CD14-positive monocyte (primary cell): ENCODE measurements at regions not wholly inside any gene's neighbourhood (a gene's known extent, or its start where the extent isn't known, plus 50 kb on each side); places are given as distances from the start of the nearest gene placed in this dataset.

Source experiments
- DNase-seq, 3 donors: peaks; one replicate each; pipeline ENCODE4 v3.0.0-alpha.2; 2011 to 2022
- H2AFZ ChIP-seq: 2 replicates; pipeline ENCODE4 v1.6.0; 2012; ENCODE audit warnings: mild to moderate bottlenecking, low read depth, low read length, inconsistent platforms; ENCODE audit not compliant: insufficient read depth, poor library complexity, severe bottlenecking
- H3K27ac ChIP-seq, 2 donors: 1 replicate in 1 of 2; 2 replicates in 1 of 2; pipeline ENCODE4 v1.5.1; 2012 to 2013; ENCODE audit warnings: low read length in 2 of 2, control low read depth in 1 of 2, inconsistent platforms in 1 of 2, low read depth in 1 of 2, mild to moderate bottlenecking in 1 of 2
- H3K27me3 ChIP-seq, 2 donors: one replicate each; pipeline versions ENCODE4 v1.6.0 to v1.6.1; 2011 to 2013; ENCODE audit warnings: low read length in 2 of 2; ENCODE audit not compliant: control insufficient read depth in 2 of 2, insufficient read depth in 2 of 2
- H3K36me3 ChIP-seq, 2 donors: replicated peaks in 1 of 2; 1 replicate in 1 of 2; 2 replicates in 1 of 2; pipeline versions ENCODE4 v1.5.1 to v1.6.1; 2012 to 2013; ENCODE audit warnings: low read length in 2 of 2, control low read depth in 1 of 2, inconsistent platforms in 1 of 2, mild to moderate bottlenecking in 1 of 2; ENCODE audit not compliant: insufficient read depth in 2 of 2, control insufficient read depth in 1 of 2
- H3K4me1 ChIP-seq, 2 donors: 1 replicate in 1 of 2; 2 replicates in 1 of 2; pipeline versions ENCODE4 v1.5.1 to v1.6.1; 2012 to 2013; ENCODE audit warnings: low read length in 2 of 2, control low read depth in 1 of 2, inconsistent platforms in 1 of 2, mild to moderate bottlenecking in 1 of 2, moderate library complexity in 1 of 2; ENCODE audit not compliant: insufficient read depth in 2 of 2, control insufficient read depth in 1 of 2
- H3K4me2 ChIP-seq: replicated peaks from 2 replicates; pipeline ENCODE3; 2012; ENCODE audit warnings: low read length, moderate library complexity, mild to moderate bottlenecking; ENCODE audit not compliant: poor library complexity, severe bottlenecking; ENCODE audit errors: extremely low read depth
- H3K4me3 ChIP-seq, 3 experiments: fragments of 200-600 bp in 1 of 3; sonication (generic) in 1 of 3; replicated peaks in 1 of 3; 1 replicate in 2 of 3; 2 replicates in 1 of 3; pipeline ENCODE4 v1.5.1; 2011 to 2013; ENCODE audit warnings: low read length in 3 of 3, mild to moderate bottlenecking in 3 of 3, control low read depth in 2 of 3, low read depth in 2 of 3, inconsistent platforms in 1 of 3, moderate library complexity in 1 of 3
- H3K79me2 ChIP-seq: 2 replicates; pipeline ENCODE4 v1.6.0; 2012; ENCODE audit warnings: mild to moderate bottlenecking, control low read depth, inconsistent platforms, low read length, moderate library complexity; ENCODE audit not compliant: insufficient read depth
- H3K9ac ChIP-seq: 2 replicates; pipeline ENCODE4 v1.6.0; 2017; ENCODE audit warnings: low read length, mild to moderate bottlenecking; ENCODE audit not compliant: insufficient read depth, poor library complexity, severe bottlenecking
- H3K9me3 ChIP-seq, 2 donors: replicated peaks in 1 of 2; 1 replicate in 1 of 2; 2 replicates in 1 of 2; pipeline versions ENCODE4 v1.5.1 to v1.6.1; 2012 to 2013; ENCODE audit warnings: low read length in 2 of 2, control low read depth in 1 of 2; ENCODE audit not compliant: control insufficient read depth in 1 of 2, insufficient read depth in 1 of 2
- H4K20me1 ChIP-seq: 2 replicates; pipeline ENCODE4 v1.6.0; 2012; ENCODE audit warnings: mild to moderate bottlenecking, low read length, control low read depth, moderate library complexity; ENCODE audit not compliant: insufficient read depth
- H3K27ac Mint-ChIP-seq, 7 donors: one replicate each; pipeline ENCODE4 v1.8.0; 2020; ENCODE audit warnings: mild to moderate bottlenecking in 7 of 7, mixed read lengths in 7 of 7, moderate library complexity in 6 of 7, inconsistent platforms in 2 of 7
- H3K27me3 Mint-ChIP-seq, 3 donors: one replicate each; pipeline ENCODE4 v1.8.0; 2021 to 2022; ENCODE audit warnings: low read depth in 3 of 3, mild to moderate bottlenecking in 3 of 3, mixed read lengths in 3 of 3, moderate library complexity in 3 of 3, inconsistent platforms in 1 of 3
- H3K36me3 Mint-ChIP-seq, 2 donors: one replicate each; pipeline ENCODE4 v1.8.0; 2020; ENCODE audit warnings: mixed read lengths in 2 of 2, inconsistent platforms in 1 of 2, mild to moderate bottlenecking in 1 of 2
- H3K4me1 Mint-ChIP-seq: one replicate; pipeline ENCODE4 v1.8.0; 2020; ENCODE audit warnings: mild to moderate bottlenecking, mixed read lengths
- H3K4me3 Mint-ChIP-seq, 2 donors: one replicate each; pipeline ENCODE4 v1.8.0; 2020; ENCODE audit warnings: mild to moderate bottlenecking in 2 of 2, mixed read lengths in 2 of 2, moderate library complexity in 1 of 2
- H3K9me3 Mint-ChIP-seq, 7 donors: one replicate each; pipeline ENCODE4 v1.8.0; 2020 to 2022; ENCODE audit warnings: mixed read lengths in 7 of 7, mild to moderate bottlenecking in 6 of 7, moderate library complexity in 6 of 7, inconsistent platforms in 2 of 7
- CTCF ChIP-seq: fragments of 200-600 bp; IDR thresholded peaks from one replicate; pipeline ENCODE4 v1.8.0; 2022; ENCODE audit warnings: antibody characterized with exemption, mild to moderate bottlenecking
- WGBS: methylation state at CpG from one replicate; pipeline ENCODE4 v1.1.5; 2013; ENCODE audit warnings: missing lambda C conversion rate; ENCODE audit not compliant: insufficient coverage; 5-methylcytosine and 5-hydroxymethylcytosine counted together
- intact Hi-C, 2 donors: fragments of 100-400 bp; cut with micrococcal nuclease; formaldehyde crosslinking; loops; one replicate each; pipeline versions ENCODE4 v1.15.0 to v1.15.1; 2023

DNA sequence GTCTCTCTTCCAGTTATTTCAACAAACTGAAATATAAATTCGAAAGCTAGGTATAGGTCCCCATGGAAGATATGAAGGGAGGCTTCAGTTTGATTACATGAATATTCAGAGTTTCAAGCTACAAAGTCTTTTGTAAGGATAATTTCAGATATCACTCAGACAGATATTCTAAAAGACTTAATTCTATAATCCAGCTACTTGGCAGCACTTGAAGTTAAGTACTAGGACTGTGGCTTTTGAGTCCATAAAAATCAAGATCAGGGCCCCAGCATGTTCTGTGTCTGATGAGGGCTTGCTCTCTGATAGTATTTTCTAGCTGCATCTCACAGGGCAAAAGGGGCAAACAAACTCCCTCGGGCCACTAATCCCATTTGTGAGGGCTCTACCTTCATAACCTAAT, 160.6 kb upstream of the IRS2 start:
- TF ChIP-seq CTCF, result no peak
- Histone ChIP-seq H3K27me3 (no peaks in the 10 kb centered on the region), H3K4me1 (no peaks in the 10 kb centered on the region), H4K20me1 (no peaks in the 10 kb centered on the region), H3K36me3 (no peaks in the 10 kb centered on the region), H3K27ac (no peak overlapping the region), H3K4me3 (no peak overlapping the region), H3K79me2 (no peaks in the 10 kb centered on the region), H3K9ac (no peak overlapping the region), H3K9me3 (peaks cover 0 to 6% of the 10 kb centered on the region in 2 donors), H3K4me2 (no peak overlapping the region), H2AFZ (no peak overlapping the region)
- H3K27me3 Mint-ChIP-seq, result peaks cover 0 to 2% (median 0%) of the 10 kb centered on the region in 3 donors
- intact Hi-C loops, result no loop called here
- no peak overlapping the region for H3K4me3 Mint-ChIP-seq
- no peak overlapping the region for H3K27ac Mint-ChIP-seq
- no CpG with 5 or more reads among the region's 2 CpGs for WGBS
- H3K9me3 Mint-ChIP-seq, result peaks cover 0 to 9% (median 5%) of the 10 kb centered on the region in 7 donors
- no peak for DNase-seq
- H3K4me1 Mint-ChIP-seq, result no peaks in the 10 kb centered on the region
- no peaks in the 10 kb centered on the region for H3K36me3 Mint-ChIP-seq

DNA sequence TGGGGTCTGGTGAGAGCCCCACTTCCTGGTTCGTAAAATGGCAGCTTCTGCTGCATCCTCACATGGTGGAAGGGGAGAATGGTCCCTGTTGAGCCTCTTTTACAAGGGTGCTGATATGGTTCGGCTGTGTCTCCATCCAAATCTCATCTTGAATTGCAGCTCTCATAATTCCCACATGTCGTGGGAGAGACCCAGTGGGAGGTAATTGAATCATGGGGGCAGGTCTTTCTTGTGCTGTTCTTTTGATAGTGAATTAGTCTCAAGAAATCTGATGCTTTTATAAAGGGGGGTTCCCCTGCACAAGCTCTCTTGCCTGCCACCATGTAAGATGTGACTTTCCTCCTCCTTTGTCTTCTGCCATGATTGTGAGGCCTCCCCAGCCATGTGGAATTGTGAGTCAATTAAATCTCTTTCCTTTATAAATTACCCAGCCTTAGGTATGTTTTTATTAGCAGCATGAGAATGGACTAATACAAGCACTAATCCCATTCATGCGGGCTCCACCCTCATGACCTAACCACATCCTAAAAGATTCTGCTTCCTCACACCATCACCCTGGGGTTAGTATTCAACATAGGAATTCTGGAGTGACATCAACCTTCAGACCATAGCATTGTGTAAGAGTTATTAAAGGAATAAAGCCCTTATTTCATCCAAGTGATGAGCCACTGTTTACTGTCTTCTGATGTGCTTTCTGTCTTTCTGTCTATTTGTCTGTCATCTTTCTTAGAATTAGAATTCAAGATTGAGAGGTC, 159.0 kb upstream of the IRS2 start:
- no peaks in the 10 kb centered on the region for H3K79me2 ChIP-seq
- no peaks in the 10 kb centered on the region for H3K4me1 ChIP-seq
- no peak for TF ChIP-seq CTCF
- H3K27me3 ChIP-seq, result no peaks in the 10 kb centered on the region
- no peaks in the 10 kb centered on the region for H3K36me3 ChIP-seq
- Mint-ChIP-seq H3K9me3 (peaks cover 0 to 9% (median 5%) of the 10 kb centered on the region in 7 donors), H3K4me1 (no peaks in the 10 kb centered on the region), H3K36me3 (no peaks in the 10 kb centered on the region), H3K27me3 (peaks cover 0 to 2% (median 0%) of the 10 kb centered on the region in 3 donors), H3K27ac (no peak overlapping the region), H3K4me3 (no peak overlapping the region)
- no peak overlapping the region for H3K9ac ChIP-seq
- no peak overlapping the region for H3K27ac ChIP-seq
- intact Hi-C loops, result no loop called here
- no peak overlapping the region for H3K4me2 ChIP-seq
- DNase-seq, result no peak
- no CpG with 5 or more reads among the region's 4 CpGs for WGBS
- no peaks in the 10 kb centered on the region for H4K20me1 ChIP-seq
- no peak overlapping the region for H2AFZ ChIP-seq
- no peak overlapping the region for H3K4me3 ChIP-seq
- peaks cover 0 to 6% of the 10 kb centered on the region in 2 donors for H3K9me3 ChIP-seq
